ENCODE measurements at regions not wholly inside any gene's neighbourhood (a gene's known extent, or its start where the extent isn't known, plus 50 kb on each side); places are given as distances from the start of the nearest gene placed in this dataset.

DNA sequence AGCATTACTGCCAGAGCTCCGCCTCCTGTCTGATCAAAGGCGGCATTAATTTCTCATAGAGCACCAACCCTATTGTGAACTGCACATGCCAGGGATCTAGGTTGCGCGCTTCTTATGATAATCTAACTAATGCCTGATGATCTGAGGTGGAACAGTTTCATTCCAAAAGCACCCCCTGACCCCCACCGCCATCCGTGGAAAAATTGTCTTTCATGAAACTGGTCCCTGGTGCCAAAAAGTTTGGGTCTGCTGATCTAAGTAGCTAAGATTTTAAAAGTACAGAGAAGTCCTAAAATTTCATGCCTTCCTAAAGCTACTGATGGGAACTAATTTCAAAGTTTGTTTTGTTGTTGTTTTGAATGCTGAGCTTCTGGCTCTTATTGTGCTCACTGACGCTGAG lies 281.6 kb downstream of the PRL start:
- no peak for DNase-seq (ENCODE audit: extremely low read depth in 1 of 2, low read depth in 1 of 2)

DNA sequence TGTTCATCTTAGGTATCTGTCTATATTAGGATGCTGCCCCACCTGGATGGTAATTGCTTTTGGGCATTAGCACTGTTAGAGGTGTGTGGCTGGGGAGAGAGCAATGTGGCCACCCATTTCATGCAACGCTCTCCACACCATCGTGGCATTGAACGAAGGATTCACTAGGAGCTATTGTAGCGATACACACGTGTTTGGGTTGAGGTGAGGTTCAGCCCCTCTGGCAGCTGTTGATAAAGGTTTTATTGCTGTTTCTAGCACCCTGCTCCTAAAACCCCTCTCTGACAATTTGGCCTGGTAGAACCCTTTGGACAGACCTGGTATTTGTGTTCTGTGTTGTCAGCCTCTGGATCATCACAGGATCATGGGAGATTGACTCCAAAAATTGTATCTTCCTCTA lies 280.9 kb downstream of the PRL start:
- no peak for DNase-seq (ENCODE audit: extremely low read depth in 1 of 2, low read depth in 1 of 2)

DNA sequence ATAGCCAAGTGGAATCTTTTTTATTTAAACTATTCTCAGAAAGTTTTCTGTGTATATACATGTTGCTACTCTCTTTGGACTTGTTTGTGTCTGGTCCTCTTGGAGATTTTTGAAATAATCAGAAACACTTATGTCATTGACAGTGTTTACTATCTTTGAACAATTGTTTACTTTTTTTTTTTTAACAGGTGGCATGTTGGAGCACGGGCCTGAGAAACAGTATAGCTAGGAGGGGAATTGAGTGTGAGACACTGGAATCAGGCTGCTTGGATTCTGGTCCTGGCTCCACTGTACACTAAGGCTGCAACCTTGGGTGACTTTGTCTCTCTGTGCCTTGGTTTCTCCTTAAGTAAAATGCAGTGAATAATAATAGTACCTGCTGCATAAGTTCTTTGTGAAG lies 279.6 kb downstream of the PRL start:
- DNase-seq (ENCODE audit: extremely low read depth in 1 of 2, low read depth in 1 of 2) = no peak

DNA sequence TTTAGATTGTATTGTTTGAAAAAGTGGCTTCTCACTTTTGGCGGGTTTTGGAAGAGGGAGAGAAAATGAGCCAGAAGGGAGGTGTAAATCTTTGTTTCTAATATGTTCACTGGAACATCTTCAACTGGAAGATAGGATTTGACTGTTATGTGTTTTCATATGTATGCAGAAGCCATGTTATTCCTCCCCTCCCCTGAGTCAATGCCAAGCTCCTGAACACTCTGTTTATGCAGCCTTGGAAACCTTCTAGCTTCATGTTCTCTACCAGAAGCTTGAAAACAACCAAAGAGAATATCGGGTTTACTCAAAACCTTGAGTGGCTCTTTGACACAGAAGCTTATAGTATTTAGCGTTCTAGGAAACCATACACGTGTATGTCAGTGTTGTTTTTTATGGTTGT lies 279.1 kb downstream of the PRL start:
- no peak for DNase-seq (ENCODE audit: extremely low read depth in 1 of 2, low read depth in 1 of 2)

DNA sequence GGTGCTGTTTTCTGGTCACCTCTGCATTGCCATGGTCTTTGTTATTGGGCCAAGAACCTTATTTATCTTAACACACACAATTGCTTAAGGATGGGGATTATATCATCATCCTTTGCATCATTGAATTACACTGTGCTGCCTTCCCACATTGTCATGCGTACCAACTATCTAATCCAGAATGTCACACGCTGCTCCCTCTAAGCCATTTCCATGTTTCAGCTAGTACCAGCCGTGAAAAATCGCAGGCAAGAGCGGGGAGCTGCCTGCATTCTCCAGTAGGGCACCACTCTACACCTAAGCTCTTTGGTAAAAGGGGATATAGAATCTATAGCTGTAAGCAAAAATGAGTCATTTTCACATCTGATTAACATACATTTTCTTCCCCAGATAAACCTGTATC lies 277.0 kb downstream of the PRL start:
- DNase-seq (ENCODE audit: extremely low read depth in 1 of 2, low read depth in 1 of 2) = no peak

DNA sequence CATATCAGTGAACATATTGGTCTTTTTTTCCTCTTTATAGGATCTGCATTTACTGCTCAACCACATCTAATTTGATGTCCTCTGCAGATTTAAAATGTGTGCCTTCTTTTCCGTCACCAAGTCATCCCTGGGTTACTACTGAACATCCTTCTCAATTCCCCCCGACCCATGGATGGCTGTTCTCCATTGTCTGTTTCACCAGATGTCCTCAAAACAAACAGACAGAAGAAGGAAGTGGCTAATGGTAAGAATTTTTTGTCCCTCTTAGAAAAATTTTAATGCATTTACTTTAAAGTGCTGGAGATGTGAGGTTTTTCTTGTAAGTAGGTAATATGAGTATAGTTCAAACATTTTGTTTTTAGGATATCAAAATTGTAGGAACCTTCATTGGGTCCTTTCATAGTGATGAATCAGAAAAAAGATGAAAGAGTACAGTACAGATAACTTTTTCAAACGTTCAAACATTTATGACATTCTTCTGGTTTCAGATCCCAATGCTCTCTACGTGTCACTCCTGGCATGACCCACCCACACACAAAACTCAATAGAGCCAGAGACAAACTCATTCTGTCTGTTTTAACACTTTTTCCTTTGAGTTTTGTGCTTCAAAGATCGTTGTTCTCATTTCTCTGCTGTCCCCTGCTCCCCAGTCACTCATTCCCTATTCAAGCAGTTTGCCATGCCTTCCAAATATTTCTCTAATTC lies 276.4 kb downstream of the PRL start:
- DNase-seq (ENCODE audit: extremely low read depth in 1 of 2, low read depth in 1 of 2) = no peak

DNA sequence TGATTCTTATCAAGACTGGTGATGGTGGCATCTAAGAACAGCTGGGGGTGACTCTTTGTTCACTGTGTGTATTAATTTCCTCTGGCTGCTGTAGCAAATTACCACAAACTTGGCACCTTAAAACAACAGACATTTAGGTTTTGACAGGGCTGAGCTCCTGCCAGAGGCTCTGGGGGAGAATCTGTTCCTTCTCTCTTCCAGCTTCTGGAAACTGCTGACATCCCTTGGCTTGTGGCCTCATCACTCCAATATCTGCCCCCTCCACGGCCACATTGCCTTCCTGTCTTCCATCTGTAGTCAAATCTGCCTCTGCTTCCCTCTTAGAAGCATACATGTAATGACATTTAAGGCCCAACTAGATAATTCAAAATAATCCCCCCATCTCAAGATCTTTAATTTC lies 274.9 kb downstream of the PRL start:
- DNase-seq (ENCODE audit: extremely low read depth in 1 of 2, low read depth in 1 of 2) = no peak

DNA sequence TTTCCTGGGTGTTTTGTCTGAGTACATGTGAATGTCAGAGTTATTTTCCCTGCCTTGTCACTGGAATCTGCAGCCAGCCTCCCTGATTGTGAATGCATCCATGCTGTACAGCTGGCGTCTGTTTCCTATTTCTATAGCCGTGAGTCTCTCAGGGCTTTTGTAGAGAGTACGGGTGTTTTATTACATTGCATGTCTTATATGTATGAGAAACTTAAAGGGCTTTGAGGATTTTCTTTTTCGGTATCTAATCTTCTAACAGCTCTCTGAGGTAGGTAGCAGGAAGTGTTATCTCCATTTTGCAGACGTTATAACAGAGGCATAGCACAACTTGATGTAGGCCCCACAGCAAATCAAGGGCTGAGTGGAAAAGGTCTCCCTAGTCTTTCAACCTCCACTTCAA lies 272.9 kb downstream of the PRL start:
- no peak for DNase-seq (ENCODE audit: extremely low read depth in 1 of 2, low read depth in 1 of 2)

DNA sequence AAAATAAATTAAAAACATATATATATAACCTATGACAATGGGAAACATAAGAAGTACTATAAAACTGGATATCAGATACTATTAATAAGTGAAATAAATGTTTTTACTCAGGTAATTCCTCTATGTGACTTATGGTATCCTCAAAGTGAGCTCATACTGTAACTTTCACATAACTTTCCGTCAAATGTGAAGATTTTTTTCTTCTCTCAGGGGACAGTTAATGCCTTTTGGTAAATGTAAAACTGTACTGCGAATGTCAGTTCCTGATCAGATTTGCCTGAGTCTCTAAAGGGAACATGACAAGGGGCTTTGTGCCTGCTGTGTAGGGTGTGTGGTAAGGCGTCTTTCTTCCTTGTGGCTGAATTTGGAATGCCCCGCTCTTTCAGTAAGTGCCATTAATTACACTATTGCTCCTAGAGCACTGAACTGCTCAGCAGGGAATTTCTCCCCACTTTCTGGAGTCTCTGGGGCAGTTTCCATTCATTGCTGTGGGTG lies 271.8 kb downstream of the PRL start:
- DNase-seq (ENCODE audit: extremely low read depth in 1 of 2, low read depth in 1 of 2) = no peak

DNA sequence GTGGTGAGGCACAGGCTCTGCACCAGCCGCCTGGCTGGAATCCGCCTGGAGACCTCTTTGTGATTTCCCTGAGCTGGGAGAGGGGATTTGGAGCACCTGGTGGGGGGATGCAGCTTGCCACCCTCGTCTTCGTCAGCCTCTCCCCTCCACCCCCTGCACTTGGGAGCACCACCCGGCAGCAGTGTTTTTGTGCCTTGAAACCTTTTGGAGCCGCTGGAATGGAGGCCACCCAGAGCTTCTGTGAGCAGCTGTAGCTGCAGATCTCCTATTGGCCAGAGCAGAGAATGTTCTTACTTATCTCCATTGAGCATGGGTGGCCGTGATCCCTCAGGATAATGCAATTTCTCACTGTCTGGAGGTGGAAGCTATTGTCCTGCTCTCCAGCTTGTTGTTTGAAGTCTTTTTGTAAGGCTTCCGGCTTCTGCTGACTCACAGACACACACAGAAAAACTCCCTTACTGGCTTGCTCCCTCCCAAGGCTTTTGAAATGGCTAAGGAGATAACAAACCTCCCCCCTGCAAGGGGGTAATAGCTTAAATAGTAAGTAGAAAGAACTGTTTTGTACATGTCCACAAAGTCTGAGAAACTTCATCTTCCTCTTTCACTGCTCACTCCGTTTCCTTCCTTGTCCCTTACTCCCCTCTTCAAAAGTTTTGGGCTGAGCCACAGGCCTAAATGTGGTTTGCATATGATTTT lies 271.2 kb downstream of the PRL start:
- no peak for DNase-seq (ENCODE audit: extremely low read depth in 1 of 2, low read depth in 1 of 2)

DNA sequence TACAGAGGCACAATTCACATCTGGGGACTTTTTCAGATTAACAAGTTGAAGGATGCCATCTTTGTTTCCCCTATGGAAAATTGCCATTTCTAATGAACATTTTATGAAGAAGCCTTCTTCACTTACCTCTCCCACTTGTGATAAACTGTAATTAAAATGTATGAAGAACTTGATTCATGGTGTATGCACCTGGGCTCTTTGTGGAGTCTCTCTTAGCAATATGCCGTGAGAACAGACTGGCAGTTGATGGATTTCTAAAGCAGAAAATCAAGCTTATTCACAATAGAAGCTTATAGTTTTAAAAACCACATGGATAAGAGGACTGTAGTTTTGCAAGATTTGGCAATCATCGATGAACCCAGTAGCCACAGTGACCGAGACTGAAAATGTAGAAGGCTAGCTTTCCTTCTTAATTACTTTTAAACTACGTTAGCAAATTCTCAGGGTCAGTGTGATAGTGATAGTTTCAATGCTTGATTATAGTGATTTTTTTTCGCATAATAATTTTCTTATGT lies 270.6 kb downstream of the PRL start:
- no peak for DNase-seq (ENCODE audit: extremely low read depth in 1 of 2, low read depth in 1 of 2)

DNA sequence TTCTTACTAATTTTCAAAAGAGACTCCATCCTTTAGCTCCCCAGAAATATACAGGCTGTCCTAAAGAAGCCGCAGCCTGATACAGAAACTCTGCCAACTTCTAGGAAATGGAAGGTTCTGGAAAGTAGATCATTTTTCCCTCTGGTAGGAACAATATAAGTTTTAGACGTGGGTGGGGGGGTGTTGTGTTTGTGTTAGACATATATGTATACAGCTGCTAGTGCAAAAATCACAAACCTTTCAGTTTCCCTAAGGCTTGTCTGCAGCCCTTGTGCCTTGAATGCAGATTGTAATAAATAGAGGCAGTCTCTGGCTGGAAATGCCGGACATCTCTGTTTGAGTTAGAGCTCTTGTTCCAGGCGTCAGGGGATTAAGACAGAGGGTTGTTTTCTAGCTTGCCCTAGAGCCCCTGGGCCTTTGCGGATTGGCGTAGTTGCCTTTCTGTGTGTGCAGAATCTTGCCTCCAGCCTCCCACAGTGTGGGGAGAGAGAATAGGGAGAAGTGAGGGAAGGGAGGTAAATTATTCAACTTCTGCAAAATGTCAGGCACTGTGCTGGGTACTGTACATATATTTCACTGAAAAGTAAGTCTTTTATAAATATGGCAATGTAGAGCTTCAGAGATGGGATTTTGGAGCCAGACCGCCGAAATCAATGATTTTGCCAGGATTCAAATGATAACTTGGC lies 269.7 kb downstream of the PRL start:
- no peak for DNase-seq (ENCODE audit: extremely low read depth in 1 of 2, low read depth in 1 of 2)

DNA sequence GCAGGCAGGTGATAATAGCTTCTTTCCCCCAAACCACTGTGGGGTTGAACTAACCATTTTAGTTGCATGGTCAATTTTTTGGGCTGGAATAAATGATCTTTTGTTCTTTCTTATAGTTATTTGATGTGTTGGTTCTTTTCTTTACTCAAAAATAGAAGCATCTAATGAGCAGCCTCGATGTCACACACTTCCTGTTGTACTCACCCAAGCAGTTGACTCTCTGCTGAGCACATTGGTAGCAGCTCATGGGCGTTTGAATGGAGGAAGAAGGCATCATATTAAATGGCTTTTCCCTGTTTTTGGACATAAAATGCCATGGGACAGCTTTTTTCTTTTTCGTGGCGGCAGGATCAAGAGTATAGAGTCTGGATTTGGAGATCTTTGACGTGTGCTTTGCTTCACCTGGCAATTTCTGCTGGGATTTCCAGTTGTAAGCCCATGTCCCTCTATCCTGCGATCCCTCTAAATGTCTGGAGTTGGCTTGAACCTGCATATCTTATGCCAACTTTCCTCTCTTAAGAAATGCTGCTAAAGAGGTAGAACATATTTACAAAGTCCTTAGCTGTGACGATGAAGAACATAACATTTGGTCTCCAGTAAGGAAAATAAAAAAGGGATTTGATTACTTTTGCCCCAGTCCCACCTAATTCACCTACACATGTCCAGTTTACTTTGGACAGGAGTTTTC lies 268.3 kb downstream of the PRL start:
- DNase-seq (ENCODE audit: extremely low read depth in 1 of 2, low read depth in 1 of 2) = no peak

DNA sequence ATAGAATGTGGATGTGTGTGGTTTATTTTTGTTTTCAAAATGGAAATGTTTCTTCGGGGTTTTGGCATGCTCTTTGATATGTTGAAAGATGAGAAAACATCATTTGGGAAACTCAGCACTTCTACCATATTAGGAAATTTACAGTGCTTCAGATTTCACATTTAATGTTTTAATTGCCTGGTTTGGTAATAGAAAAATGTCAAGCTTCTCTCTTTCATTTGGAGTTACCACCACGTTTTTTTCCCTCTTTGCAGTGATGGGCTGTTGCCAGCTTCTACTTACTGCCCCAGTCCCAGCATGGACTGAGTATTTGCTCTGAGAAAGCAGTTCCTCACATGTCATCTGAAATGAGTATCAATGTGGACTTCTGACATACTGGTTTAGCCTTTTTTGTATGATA lies 267.7 kb downstream of the PRL start:
- DNase-seq (ENCODE audit: extremely low read depth in 1 of 2, low read depth in 1 of 2) = no peak

DNA sequence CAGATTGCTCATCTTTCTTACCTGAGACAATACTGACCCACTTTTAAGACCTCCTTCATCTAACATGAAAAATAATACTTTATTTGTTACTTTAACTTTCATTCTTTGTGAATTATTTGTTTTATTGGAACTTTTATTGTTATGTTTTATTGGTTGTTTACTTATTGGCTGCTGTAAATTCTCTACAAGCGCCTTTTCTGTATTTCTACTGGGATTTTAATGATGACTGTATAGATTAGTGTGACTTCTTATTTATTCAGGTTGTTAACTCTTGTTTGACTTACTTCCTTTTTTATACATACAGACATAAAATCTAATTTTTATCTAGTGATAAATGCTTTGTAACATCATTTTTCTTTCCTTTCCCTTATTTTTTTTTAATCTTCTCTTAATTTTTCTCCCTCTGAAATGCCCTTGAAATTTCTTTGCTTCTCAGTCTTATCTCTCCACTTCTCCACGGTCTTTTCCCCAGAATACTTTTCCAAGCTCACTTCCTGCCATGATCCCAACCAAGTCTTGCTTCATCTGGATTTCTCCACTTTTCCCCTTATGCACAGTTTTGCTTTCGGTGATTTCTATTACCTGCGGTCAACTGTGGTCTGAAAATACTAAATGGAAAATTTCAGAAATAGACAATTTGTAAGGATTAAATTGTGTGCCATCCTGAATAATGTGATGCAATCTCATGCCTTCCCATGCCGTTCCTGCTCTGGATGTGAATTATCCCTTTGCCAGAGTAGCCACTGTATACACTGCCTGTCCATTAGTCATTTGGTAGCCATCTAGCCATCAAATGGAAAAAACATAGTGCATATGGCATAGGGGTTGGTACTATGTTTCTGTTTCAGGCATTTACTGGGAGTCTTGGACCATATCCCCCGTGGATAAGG lies 265.9 kb downstream of the PRL start:
- no peak for DNase-seq (ENCODE audit: extremely low read depth in 1 of 2, low read depth in 1 of 2)

DNA sequence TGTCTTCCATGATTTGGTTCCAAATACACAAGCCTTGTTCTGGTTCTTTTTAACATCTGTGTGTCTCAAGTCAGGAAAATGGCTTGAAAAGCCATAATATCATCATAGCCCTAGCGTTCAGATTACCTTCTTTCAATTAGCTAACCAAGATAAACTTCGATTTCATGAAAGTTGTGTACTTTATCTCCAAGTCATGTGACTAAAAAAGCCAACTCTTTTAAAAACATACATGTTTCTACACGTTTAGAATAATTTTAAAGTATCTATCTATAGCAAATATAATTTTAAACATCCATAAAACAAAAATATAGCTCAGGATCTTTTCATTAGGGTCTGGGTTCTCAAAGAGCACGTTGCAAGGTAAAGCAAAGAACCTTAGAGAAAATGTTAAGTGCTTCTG lies 261.1 kb downstream of the PRL start:
- DNase-seq (ENCODE audit: extremely low read depth in 1 of 2, low read depth in 1 of 2) = no peak

DNA sequence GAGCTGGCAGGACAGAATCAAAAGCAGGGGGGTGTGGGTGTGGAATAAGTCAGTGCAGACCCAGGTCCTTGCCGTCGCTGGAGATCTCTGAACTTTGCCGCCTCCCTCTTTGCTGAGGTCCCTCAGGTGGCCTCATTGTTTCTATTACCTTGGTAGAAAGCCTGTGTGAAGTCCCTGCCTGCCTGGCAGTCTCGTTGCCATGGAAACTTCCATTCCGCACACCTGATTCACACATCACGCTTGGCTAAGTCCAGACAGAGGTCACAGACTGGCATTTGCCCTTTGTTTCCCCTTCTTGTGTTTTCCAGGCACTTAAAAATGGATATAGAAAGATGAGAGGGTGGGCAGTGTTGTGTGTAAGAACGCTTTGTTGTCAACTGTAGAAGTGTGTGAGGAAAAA lies 260.6 kb downstream of the PRL start:
- DNase-seq (ENCODE audit: extremely low read depth in 1 of 2, low read depth in 1 of 2) = no peak

DNA sequence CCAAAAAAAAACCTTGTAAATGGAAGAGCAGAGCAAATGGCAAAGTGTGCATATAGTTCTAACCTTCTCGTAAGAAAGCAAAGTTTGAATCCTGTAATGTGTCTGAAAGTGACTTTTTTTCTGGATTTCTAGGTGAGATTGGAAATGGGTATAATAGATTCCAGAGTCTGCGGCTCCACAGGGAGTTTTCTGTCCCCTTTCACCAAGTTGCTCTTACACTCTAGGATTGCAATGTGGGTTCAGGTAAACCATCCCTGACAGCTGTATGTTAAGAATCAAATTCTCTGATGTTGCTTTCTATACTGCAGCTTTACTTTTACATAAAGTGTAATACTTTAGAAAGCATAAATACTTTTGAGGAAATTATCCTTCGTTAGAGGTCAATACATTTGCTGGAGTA lies 260.1 kb downstream of the PRL start:
- no peak for DNase-seq (ENCODE audit: extremely low read depth in 1 of 2, low read depth in 1 of 2)

DNA sequence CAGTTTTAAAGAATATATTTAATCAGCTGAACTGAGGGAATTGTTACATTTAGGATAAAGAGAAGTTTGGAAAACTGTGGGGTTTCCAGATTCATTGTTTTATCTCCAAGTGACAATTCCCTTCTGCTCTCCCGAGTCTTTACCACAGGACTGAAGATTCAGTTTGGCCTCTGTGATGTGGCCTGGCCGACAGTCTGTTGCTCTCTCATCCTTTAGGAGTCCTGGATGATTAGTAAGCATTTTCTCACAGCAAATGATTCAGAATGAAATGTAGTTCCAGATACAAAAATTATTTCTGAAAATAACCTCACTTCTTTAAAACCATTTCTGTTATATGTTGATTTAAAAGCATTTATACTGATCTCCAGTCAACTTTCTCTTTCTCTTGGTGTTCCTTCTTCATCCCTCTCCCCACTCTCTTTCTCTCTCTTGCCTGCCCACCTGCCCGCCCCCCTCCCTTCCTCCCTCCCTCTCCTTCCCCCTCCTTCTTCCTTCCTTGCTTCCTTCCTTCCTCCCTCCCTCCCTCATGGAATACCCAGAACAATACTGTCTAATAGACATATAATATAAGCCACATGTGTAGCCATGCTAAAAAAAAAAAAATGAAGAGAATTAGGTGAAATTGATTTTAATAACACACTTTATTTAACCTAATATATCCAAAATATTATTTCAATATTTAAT lies 254.9 kb downstream of the PRL start:
- no peak for DNase-seq (ENCODE audit: extremely low read depth in 1 of 2, low read depth in 1 of 2)

DNA sequence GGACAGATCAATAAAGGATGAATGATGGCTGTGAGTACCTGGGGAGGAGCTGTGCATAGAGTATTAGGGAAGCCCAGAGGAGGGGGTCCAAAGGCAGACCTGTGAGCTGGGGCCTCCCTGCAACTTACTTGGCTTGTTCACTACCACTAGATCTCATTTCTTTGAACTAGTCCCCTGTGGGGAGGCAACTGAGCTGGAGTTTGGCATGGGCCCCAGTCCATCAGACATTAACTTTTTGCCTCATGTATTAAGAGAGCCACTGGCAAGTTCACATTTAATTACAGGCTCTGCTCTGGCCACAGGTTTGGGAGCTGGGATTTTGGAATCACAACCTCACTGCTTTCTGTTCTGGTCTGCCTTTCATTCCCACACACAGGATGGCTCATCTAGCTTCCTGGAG lies 254.1 kb downstream of the PRL start:
- DNase-seq (ENCODE audit: extremely low read depth in 1 of 2, low read depth in 1 of 2) = no peak

Measured in stimulated activated CD8-positive, alpha-beta memory T cell treated with anti-CD3 and anti-CD28 coated beads, Interleukin-7, amount 100 ng/mL, for 48 hours (primary cell).